Stimulated activated CD4-positive, alpha-beta T cell treated with anti-CD3 and anti-CD28 coated beads, Interleukin-12 subunit alpha, Interleukin-12 subunit beta, amount 100 ng/mL, for 48 hours (primary cell): ENCODE measurements at regions not wholly inside any gene's neighbourhood (a gene's known extent, or its start where the extent isn't known, plus 50 kb on each side); places are given as distances from the start of the nearest gene placed in this dataset.
"Not testable (repeated sequence)": the region's sequence is repeated elsewhere in the genome, so short reads cannot be mapped to it uniquely, and the experiment has no call there.

Source experiments
- DNase-seq, 3 donors: peaks; one replicate each; pipeline ENCODE4 v3.0.0-alpha.2; 2020; ENCODE audit warnings: low read depth in 2 of 3, low spot score in 1 of 3

DNA sequence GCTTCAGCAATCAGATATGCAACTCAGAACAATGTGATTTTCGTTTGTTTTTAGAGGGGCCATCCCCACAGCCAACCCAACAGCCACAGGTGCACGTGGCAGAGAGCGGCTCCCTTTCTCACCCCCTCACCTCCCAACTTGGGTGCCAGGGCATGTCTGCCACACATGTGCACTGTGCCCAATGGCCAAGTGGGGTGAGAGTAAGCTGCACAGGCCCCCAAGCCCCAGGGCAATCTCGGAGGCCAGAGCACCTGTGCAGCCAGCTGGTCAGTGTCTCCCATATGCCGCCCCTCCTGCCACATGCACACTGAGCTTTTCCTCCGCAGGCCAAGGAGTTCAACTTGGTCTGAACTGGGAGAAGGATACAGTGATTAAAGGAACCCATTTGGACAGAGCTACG, 1130.2 kb downstream of the DSC3 start:
- DNase-seq = no peak

DNA sequence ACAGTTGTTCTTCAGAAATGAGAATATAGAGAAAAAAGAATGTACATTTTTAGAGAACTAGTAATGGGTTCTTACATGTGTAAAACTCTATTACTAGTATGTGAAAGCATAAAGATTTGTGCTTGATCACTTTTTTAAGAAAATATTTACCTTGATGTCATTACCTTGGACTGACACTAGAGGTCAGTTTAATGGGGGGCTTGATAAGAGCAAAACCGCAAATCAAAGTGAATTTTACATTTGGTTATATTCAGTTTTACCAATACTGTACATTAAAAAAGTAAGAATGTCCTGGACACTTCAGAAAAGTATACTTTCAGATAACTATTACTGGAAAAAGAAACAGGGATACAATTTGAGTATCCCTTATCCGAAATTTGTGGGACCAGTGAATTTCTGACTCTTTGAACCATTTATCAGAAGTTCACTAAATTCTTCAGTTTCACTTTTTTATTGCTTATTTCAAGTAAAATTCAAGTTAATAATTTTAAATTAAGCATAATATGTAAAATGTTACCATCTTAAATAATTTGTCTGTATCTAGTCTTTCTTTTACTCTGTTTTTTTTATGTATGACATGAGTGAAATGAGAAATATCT, 1149.5 kb downstream of the DSC3 start:
- no peak for DNase-seq

DNA sequence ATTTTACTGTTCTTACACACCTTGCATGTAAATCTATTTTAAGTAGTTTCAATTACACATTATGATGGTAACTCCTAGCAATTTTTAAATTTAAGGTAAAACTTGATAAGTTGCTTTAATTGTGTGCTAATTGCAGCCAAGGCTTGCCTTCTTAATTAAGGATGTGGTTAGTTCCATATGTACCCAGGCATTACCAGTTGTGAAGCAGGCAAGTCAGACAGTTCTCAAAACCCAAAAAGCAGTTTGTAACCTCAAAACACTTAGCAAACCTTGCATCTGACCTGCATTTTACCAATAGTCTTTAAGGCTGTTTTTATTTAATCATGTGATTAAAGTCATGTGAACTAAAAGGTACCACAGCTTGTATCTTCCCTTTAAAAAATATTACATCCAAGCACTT, 1159.4 kb downstream of the DSC3 start:
- no peak for DNase-seq

- DNase-seq = no peak
These were observed 1159.9 kb downstream of the DSC3 start for GRCh38 chr18:29882620-29883019.

GRCh38 chr18:29879763-29880162, 1162.8 kb downstream of the DSC3 start:
- DNase-seq = no peak

GRCh38 chr18:29874519-29875098, 1167.9 kb downstream of the DSC3 start:
- DNase-seq = no peak

GRCh38 chr18:29873211-29873610, 1169.3 kb downstream of the DSC3 start:
- no peak for DNase-seq

DNA sequence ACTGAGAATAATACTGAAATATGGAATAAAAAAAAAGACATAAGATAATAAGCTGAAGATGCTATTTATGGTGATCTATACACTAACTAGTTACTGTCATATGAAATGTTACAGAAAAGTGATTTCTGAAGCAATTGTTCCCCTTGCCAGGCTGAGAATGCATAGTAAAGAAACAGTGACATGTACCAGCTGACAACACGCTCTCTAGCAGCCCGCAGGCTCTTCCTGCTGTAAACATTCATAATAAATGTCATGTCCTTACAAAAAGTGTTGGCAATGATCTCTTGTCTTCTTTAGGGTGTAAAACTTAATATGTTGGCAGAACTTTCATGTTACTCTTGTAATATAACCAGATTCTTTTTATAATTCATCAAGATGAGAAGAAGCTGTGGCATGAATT, 1171.3 kb downstream of the DSC3 start:
- no peak for DNase-seq

DNA sequence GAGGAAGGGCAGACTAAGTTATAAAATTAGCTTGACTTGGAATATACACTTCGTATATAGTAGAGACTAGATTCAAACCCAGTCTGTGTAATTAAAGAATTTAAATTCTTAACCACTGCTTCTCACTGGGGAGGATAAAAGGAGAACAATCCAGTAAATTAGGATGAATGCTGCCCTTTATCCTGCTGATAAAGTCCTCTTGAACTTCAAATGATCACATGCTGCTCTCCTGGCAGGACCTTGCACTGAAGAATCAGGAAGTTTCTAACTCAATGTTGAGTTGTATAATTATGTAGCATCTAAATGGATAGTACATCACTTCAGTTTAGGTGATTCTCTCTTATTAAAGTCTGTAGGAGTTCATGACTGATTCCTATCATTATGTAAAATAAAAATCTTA, 1179.7 kb downstream of the DSC3 start:
- no peak for DNase-seq

- no peak for DNase-seq
These were observed 1186.9 kb downstream of the DSC3 start for GRCh38 chr18:29855637-29856036.

DNA sequence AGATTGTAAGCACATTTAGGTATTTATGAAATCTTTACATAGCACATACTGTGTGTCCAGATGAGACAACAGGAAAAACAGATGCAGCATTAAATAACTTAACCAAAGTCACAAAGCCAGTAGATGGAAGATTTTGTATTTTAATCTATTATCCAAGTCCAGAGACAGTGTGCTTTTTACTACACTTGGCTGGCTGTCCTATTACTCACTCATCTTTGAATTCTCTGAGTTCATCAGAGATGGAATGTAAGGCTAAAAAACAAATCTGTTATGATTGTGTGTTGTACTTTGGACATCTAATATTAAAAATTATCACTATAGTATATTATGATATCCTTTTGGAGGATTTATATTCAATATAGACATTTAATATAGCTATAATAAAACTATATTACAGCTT, 1189.4 kb downstream of the DSC3 start:
- no peak for DNase-seq

DNA sequence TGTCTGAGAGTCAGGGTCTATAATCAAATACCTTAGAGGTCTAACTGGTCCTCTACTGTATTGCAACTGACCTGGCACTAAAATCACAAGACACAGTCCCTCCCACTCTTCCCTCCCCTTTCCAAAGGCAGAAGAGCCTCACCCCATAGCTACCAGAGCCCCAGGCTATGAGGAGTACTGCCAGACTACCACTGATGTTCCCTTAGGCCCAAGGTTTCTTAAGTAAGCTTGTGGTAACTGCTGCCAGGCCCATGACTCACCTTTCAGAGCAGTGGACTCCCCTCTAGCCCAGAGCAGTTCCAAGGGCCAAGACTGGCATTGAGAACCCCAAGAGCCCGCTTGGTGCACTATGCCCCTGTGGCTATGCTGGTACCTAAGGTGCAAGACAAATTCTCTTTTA, 1193.4 kb downstream of the DSC3 start:
- no peak for DNase-seq

DNA sequence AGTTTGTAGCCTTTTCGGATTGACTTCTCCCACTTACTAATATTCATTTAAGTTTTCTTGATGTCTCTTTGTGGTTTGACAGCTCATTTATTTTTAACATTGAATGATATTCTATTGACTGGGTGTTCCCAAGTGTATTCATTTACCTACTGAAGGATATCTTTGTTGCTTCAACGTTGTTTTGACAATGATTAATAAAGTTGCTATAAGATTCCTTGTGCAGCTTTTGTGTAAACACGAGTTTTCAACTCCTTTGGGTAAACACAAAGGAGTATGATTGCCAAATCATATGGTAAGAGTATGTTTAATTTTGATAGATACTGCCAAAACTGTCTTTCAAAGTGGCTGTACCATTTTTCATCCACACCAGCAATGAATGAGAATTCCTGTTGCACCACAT, 1200.9 kb downstream of the DSC3 start:
- DNase-seq = no peak

DNA sequence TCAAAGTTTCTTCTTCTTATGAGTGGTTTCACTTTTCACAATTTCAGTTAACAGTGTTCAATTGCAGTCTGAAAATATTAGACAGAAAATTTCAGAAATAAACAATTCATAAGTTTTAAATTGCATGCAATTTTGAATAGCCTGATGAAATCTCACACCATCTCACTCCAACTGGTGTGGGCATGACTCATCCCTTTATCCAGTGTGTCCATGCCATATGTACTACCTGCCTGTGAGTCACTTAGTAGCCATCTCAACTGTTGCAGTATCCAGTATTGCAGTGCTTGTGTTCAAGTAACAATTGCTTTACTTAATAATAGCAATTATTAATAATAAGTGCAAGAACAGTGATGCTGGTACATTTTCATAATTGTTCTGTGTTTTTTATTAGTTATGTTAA, 1202.5 kb downstream of the DSC3 start:
- DNase-seq = no peak

GRCh38 chr18:29838961-29839360, 1203.6 kb downstream of the DSC3 start:
- DNase-seq = not testable (repeated sequence)

GRCh38 chr18:29838556-29838955, 1204.0 kb downstream of the DSC3 start:
- no peak for DNase-seq

DNA sequence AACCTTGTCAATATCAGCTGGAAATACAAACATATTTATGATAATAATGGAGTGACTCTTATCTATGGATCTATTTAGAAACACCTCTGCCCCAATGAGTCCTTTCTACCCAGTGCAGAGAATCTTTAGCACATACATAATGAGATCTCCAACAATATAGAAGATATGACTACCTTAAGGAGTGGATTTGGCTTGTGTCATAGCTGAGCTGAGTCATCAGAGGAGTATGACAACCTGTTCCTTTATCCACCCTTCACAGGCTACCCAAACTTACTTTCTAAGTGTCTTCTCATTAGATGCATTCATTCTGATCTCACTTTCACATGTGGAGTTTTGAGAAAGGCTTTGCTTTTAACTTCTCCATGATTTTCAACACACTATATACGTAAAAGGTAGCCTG, 1218.9 kb downstream of the DSC3 start:
- DNase-seq = no peak

DNA sequence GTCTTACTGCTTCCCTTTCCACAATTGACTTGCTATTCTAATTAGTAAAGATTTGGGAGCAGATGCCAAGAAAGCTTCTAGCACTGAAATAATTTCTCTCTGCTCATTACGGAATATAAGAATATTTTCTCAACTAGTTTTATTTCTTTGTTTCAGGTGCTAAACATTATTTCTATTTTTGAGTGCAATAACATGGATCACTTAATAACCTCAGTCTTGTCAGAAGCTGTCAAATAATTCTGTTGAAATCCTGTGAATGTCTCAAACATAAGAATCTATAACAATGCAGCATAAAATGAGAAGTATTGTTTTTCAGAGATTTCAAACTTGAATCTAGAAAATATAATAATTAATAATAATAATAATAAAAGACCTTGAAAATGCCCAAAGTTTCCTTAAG, 1221.0 kb downstream of the DSC3 start:
- DNase-seq = no peak

GRCh38 chr18:29811519-29811918, 1231.0 kb downstream of the DSC3 start:
- DNase-seq = no peak

DNA sequence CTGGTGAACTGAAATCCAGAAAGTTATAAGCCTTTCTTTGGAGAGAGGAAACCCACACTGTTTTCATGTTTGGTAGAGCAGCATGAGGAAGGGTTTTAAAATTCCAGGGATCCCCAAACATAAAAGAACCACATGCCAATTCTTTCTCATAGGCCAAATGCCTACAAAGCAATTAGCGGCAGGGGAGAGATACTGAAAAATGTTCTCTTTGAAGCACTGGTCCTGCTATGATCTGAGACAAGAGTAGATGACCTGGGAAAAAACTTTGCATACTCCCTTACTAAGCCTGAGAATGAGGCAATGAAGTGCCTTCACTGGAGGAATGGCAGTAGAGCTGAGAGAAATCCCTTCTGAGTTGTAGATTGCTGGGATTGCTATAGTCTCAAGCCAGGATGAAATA, 1261.7 kb downstream of the DSC3 start:
- DNase-seq = no peak

GRCh38 chr18:29779096-29779495, 1263.4 kb downstream of the DSC3 start:
- DNase-seq = no peak

DNA sequence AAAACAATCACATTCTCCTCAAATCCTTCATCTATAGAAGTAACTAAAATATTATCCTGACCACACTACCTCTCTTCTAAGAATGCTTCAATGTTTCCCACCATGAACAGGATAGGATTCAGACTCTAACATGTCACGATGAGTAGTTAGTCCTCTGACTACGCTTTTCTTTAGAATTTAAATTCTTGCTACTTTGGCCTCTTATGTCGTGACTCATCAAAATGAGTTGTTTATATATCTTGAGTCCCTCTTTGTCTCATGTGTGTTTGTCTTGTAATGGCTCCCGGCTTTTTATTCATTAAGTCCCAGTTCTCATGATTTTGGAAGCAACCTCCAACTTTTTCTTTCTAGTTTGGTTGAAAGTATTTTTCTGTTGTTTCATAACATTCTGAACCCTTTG, 1289.2 kb downstream of the DSC3 start:
- no peak for DNase-seq

DNA sequence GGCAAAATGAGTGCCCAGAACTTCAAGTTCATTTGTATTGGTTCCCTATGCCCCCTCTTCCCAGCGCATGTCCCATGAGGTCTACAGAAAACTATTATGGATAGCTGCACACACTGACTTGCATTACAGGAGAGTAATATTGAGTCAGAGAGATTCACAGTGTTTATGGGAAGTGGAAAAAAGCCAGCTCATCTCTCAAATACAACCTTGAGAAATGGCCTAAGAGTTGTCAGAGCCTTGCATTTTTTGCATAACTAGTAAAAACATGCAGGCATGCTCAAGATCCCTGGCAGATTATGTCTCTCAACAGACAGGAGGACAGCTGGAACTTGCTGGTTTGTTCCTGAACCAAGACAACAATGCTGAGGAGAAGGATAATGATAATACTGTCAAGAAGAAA, 1292.8 kb downstream of the DSC3 start:
- DNase-seq = no peak

DNA sequence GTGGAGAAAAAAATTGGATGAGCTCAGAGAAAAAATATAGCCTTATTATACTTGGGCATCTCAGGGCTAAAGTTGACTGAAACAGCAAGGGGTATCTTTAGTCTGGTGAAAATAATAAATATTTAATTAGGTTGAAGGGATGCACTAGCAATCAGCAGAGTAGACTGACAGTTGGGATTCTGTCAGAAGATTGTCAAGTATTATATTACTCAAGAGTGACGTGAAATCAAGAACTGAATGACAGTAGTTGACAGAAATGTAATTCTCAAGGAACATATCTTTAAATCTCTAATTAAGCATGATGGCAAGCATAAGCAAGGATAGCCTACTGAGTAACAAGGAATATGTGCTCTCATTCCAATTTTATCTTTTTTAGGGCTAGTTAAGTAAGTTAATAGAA, 1301.1 kb downstream of the DSC3 start:
- no peak for DNase-seq
